Head of caudate nucleus (tissue), 42 donors: ENCODE measurements at regions not wholly inside any gene's neighbourhood (a gene's known extent, or its start where the extent isn't known, plus 50 kb on each side); places are given as distances from the start of the nearest gene placed in this dataset.

Source experiments
- DNase-seq, 42 donors: peaks; one replicate each; pipeline versions ENCODE4 v3.0.0 to v3.0.0-alpha.2; 2020 to 2021; ENCODE audit warnings: mixed read lengths in 7 of 42
- intact Hi-C: fragments of 100-400 bp; cut with DNase I; formaldehyde crosslinking; loops from one replicate; pipeline ENCODE4 v1.15.0; 2022

GRCh38 chr4:110823251-110823650 is 200.4 kb upstream of the PITX2 start:
- no peak for DNase-seq
- intact Hi-C loops: no loop called here

GRCh38 chr4:110824344-110824743 is 201.5 kb upstream of the PITX2 start:
- DNase-seq: no peak
- intact Hi-C loops: no loop called here

- DNase-seq: no peak
- intact Hi-C loops: no loop called here
Observed at GRCh38 chr4:110826656-110827055, 203.8 kb upstream of the PITX2 start.

GRCh38 chr4:110830461-110830860 is 207.6 kb upstream of the PITX2 start:
- intact Hi-C loops: no loop called here
- DNase-seq: no peak

- intact Hi-C loops: no loop called here
- DNase-seq: no peak
Observed at GRCh38 chr4:110837896-110838450, 215.1 kb upstream of the PITX2 start.

GRCh38 chr4:110840221-110840654 is 217.4 kb upstream of the PITX2 start:
- no peak for DNase-seq
- intact Hi-C loops: no loop called here

- intact Hi-C loops: no loop called here
- DNase-seq: no peak
Observed at GRCh38 chr4:110848787-110849186, 225.9 kb upstream of the PITX2 start.

- intact Hi-C loops: no loop called here
- DNase-seq: no peak
Observed at GRCh38 chr4:110849461-110849860, 226.6 kb upstream of the PITX2 start.

- DNase-seq: no peak
- intact Hi-C loops: no loop called here
Observed at GRCh38 chr4:110850461-110851442, 227.9 kb upstream of the PITX2 start.

- intact Hi-C loops: no loop called here
- no peak for DNase-seq
Observed at GRCh38 chr4:110851989-110852388, 229.1 kb upstream of the PITX2 start.

GRCh38 chr4:110852793-110853192 is 229.9 kb upstream of the PITX2 start:
- no peak for DNase-seq
- intact Hi-C loops: no loop called here

GRCh38 chr4:110853242-110853641 is 230.4 kb upstream of the PITX2 start:
- intact Hi-C loops: no loop called here
- no peak for DNase-seq

- no peak for DNase-seq
- intact Hi-C loops: no loop called here
Observed at GRCh38 chr4:110854021-110854678, 231.3 kb upstream of the PITX2 start.

- DNase-seq: no peak
- intact Hi-C loops: no loop called here
Observed at GRCh38 chr4:110860125-110860524, 237.2 kb upstream of the PITX2 start.

- intact Hi-C loops: no loop called here
- DNase-seq: no peak
Observed at GRCh38 chr4:110860901-110861300, 238.0 kb upstream of the PITX2 start.

GRCh38 chr4:110865611-110866259 is 242.9 kb upstream of the PITX2 start:
- no peak for DNase-seq
- intact Hi-C loops: no loop called here

GRCh38 chr4:110867251-110867960 is 244.5 kb upstream of the PITX2 start:
- intact Hi-C loops: no loop called here
- DNase-seq: no peak

- DNase-seq: no peak
- intact Hi-C loops: no loop called here
Observed at GRCh38 chr4:110867981-110868720, 245.3 kb upstream of the PITX2 start.
